ENCODE measurements at regions not wholly inside any gene's neighbourhood (a gene's known extent, or its start where the extent isn't known, plus 50 kb on each side); places are given as distances from the start of the nearest gene placed in this dataset.

DNA sequence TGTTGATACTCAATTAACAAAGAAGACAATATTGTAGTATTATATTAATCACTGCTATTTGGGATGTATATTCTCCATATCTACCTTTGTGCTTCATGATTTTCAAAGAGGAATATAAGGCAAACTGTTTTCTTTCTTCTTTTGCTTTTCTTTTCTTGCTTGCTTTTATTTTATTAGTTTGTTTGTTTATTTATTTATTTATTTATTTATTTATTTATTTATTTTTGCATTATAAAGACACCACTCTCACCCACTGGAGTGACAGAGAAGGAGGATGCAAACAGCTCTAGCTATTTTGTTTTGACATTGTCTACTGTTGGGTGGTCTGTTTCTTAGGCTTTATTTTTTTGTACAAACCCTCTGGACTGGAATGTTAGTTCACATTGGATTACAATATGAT lies 1352.7 kb downstream of the HACE1 start:
- Histone ChIP-seq H3K36me3 (ENCODE audit: control insufficient read depth, insufficient read depth, low read length) (no peaks in the 10 kb centered on the region), H3K4me1 (replicated peaks in 1 of 2; ENCODE audit: control insufficient read depth in 2 of 2, insufficient read depth in 2 of 2, low read length in 2 of 2) (no peaks in the 10 kb centered on the region), H3K9me1 (ENCODE audit: control insufficient read depth, insufficient read depth, low read length) (no peaks in the 10 kb centered on the region), H2AFZ (ENCODE audit: low read depth, low read length) (no peak overlapping the region), H3K27ac (ENCODE audit: extremely low read depth, low read depth, low read length) (no peak overlapping the region), H3K4me3 (no peak overlapping the region), H3K4me2 (ENCODE audit: insufficient read depth, low read length) (no peak overlapping the region), H3K79me2 (ENCODE audit: control insufficient read depth, insufficient read depth, low read length) (no peaks in the 10 kb centered on the region), H4K20me1 (replicated peaks; ENCODE audit: control insufficient read depth, insufficient read depth, low read length) (no peaks in the 10 kb centered on the region), H3K27me3 (ENCODE audit: control insufficient read depth in 2 of 2, insufficient read depth in 2 of 2, low read length in 2 of 2) (no peaks in the 10 kb centered on the region), H3K9me3 (replicated peaks; ENCODE audit: control insufficient read depth, insufficient read depth, low read depth, low read length) (no peaks in the 10 kb centered on the region), H3K9ac (ENCODE audit: insufficient read depth in 1 of 2, low read depth in 2 of 2, low read length in 2 of 2) (no peak overlapping the region)
- intact Hi-C loops (cut with micrococcal nuclease), result no loop called here
- ChIA-PET CTCF (ENCODE audit: low intra/inter-chr PET ratio) (no interaction called here), POLR2A (no interaction called here)
- in situ Hi-C loops (cut with MboI), result no loop called here
- no peak for DNase-seq (ENCODE audit: extremely low read depth in 1 of 4, low spot score in 3 of 4)
- no peak for FAIRE-seq
- no TSS peak for BruUV-seq (replicated peaks)
- ATAC-seq, result no peak
- TF ChIP-seq MLX (CRISPR knock-in tag; conservative IDR thresholded peaks at IDR 0.05), result no peak
- no peak for TF ChIP-seq ZNF347 (CRISPR knock-in tag; IDR thresholded peaks at IDR 0.05; ENCODE audit: low read depth)

DNA sequence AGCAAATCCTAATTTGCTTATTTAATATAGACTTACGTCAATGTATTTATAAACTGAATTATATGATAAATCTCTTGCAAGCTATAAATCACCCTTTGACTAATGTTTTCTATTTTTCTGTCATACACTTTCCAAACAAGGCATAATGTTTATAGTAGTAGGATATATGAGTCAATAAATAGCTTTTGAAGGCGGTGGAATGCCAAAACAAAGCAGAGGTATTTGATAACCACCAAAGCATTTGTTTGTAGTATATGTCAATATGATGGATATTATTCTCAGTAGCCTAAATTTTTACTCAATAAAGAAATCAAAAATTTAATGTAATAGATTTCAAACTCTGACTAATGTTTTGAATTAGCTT lies 1354.6 kb downstream of the HACE1 start:
- H3K9me1 ChIP-seq (ENCODE audit: control insufficient read depth, insufficient read depth, low read length), result no peaks in the 10 kb centered on the region
- no peaks in the 10 kb centered on the region for H3K4me1 ChIP-seq (replicated peaks in 1 of 2; ENCODE audit: control insufficient read depth in 2 of 2, insufficient read depth in 2 of 2, low read length in 2 of 2)
- WGBS (ENCODE audit: insufficient coverage, low coverage, missing lambda C conversion rate), result 0% methylated on average over 2 of the region's 2 CpGs
- H3K36me3 ChIP-seq (ENCODE audit: control insufficient read depth, insufficient read depth, low read length), result no peaks in the 10 kb centered on the region
- no peaks in the 10 kb centered on the region for H3K27me3 ChIP-seq (ENCODE audit: control insufficient read depth in 2 of 2, insufficient read depth in 2 of 2, low read length in 2 of 2)
- ChIA-PET CTCF (ENCODE audit: low intra/inter-chr PET ratio) (no interaction called here), POLR2A (no interaction called here)
- no TSS peak for BruUV-seq (replicated peaks)
- H3K9ac ChIP-seq (ENCODE audit: insufficient read depth in 1 of 2, low read depth in 2 of 2, low read length in 2 of 2), result no peak overlapping the region
- H3K9me3 ChIP-seq (replicated peaks; ENCODE audit: control insufficient read depth, insufficient read depth, low read depth, low read length), result no peaks in the 10 kb centered on the region
- in situ Hi-C loops (cut with MboI) (no loop called here), intact Hi-C loops (cut with micrococcal nuclease) (no loop called here)
- H3K27ac ChIP-seq (ENCODE audit: extremely low read depth, low read depth, low read length), result no peak overlapping the region
- DNase-seq (ENCODE audit: extremely low read depth in 1 of 4, low spot score in 3 of 4), result no peak
- ATAC-seq, result no peak
- TF ChIP-seq CBFA2T3 (IDR thresholded peaks at IDR 0.05), result no peak
- no peak for TF ChIP-seq ESRRA (IDR thresholded peaks at IDR 0.05; ENCODE audit: borderline replicate concordance, low read depth)
- no peak for TF ChIP-seq XRCC4 (IDR thresholded peaks at IDR 0.05; ENCODE audit: extremely low read depth, insufficient read depth, insufficient read length)
- TF ChIP-seq SMAD1 (IDR thresholded peaks at IDR 0.05; ENCODE audit: low read depth, low read length, partially characterized antibody), result no peak
- no peak for TF ChIP-seq ZNF324 (CRISPR knock-in tag; IDR thresholded peaks at IDR 0.05)
- no peak for TF ChIP-seq ZNF76 (CRISPR knock-in tag; IDR thresholded peaks at IDR 0.05; ENCODE audit: borderline replicate concordance)
- no peak for TF ChIP-seq SMARCE1 (IDR thresholded peaks at IDR 0.05)
- no peak for TF ChIP-seq POLR3G (IDR thresholded peaks at IDR 0.05; ENCODE audit: extremely low read depth, insufficient read length, insufficient replicate concordance)
- TF ChIP-seq ASH1L (IDR thresholded peaks at IDR 0.05; ENCODE audit: borderline replicate concordance, low read depth, partially characterized antibody), result no peak
- TF ChIP-seq ETS1 (conservative IDR thresholded peaks at IDR 0.05; ENCODE audit: control insufficient read depth, low read depth, low read length), result no peak
- no peak for TF ChIP-seq ZNF699 (CRISPR knock-in tag; IDR thresholded peaks at IDR 0.05; ENCODE audit: insufficient replicate concordance)
- TF ChIP-seq, protein P1, sequence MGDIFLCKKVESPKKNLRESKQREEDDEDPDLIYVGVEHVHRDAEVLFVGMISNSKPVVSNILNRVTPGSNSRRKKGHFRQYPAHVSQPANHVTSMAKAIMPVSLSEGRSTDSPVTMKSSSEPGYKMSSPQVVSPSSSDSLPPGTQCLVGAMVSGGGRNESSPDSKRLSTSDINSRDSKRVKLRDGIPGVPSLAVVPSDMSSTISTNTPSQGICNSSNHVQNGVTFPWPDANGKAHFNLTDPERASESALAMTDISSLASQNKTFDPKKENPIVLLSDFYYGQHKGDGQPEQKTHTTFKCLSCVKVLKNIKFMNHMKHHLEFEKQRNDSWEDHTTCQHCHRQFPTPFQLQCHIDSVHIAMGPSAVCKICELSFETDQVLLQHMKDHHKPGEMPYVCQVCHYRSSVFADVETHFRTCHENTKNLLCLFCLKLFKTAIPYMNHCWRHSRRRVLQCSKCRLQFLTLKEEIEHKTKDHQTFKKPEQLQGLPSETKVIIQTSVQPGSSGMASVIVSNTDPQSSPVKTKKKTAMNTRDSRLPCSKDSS (IDR thresholded peaks at IDR 0.05; ENCODE audit: low read depth, partially characterized antibody), result no peak
- no peak for FAIRE-seq
- H4K20me1 ChIP-seq (replicated peaks; ENCODE audit: control insufficient read depth, insufficient read depth, low read length), result no peaks in the 10 kb centered on the region
- H3K4me3 ChIP-seq, result no peak overlapping the region
- H2AFZ ChIP-seq (ENCODE audit: low read depth, low read length), result no peak overlapping the region
- H3K4me2 ChIP-seq (ENCODE audit: insufficient read depth, low read length), result no peak overlapping the region
- H3K79me2 ChIP-seq (ENCODE audit: control insufficient read depth, insufficient read depth, low read length), result no peaks in the 10 kb centered on the region
